AG04449 (cell line): ENCODE measurements at regions not wholly inside any gene's neighbourhood (a gene's known extent, or its start where the extent isn't known, plus 50 kb on each side); places are given as distances from the start of the nearest gene placed in this dataset.
"Not testable (repeated sequence)": the region's sequence is repeated elsewhere in the genome, so short reads cannot be mapped to it uniquely, and the experiment has no call there.

Experiments used
- CTCF ChIA-PET: fragments of 350-600 bp; formaldehyde crosslinking; extraction: SDS; loops from one replicate; lab custom pipeline; 2021; ENCODE audit warnings: antibody characterized with exemption; lab: Yijun Ruan, JAX
- POLR2A ChIA-PET: fragments of 400-600, 350-600 bp; formaldehyde crosslinking; extraction: SDS; loops from one replicate; lab custom pipeline; 2020; ENCODE audit warnings: antibody characterized with exemption, inconsistent platforms; lab: Yijun Ruan, JAX
- DNase-seq: peaks from one replicate; pipeline ENCODE4 v3.0.0-alpha.2; 2010; ENCODE audit warnings: low read depth, low spot score
- H3K4me3 ChIP-seq: 2 replicates; pipeline ENCODE4 v1.5.1; 2011; ENCODE audit warnings: low read depth, mild to moderate bottlenecking, control low read depth, low read length
- TF ChIP-seq, protein P1 (sequence below): IDR thresholded peaks from one replicate; pipeline ENCODE4 v1.5.1; 2011; ENCODE audit warnings: mild to moderate bottlenecking, moderate library complexity, low read length, control low read depth, inconsistent platforms; ENCODE audit not compliant: insufficient read depth; ENCODE audit errors: missing control alignments

DNA sequence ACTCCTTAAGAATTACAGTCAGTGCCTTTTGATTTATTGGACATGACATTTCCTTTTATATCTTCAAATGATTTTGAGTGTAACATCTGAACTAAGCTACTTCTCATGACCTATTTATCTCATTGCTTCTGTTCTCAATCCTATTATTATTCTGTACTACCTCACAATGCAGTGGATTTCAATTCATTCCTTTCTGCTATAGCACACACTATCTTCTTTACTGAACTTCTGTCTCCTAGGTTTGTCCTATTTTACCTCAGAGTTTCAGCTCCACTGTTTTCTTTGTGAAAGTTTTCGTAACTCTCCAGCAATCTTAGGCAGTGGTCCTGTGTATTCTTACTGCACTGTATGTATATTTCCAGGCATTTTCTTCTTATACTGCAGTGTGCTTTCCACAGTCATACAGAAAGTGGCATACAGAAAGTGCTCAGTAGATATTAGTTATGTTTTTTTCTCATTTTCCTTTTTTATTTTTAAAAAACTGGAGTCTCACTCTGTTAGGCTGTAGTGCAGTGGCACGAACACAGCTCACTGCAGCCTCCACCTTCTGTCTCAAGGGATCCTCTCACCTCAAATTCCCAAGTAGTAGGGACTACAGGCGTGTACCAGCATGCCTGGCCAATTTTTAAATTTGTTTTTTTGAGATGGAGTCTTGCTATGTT, 368.6 kb upstream of the RGS6 start:
- POLR2A ChIA-PET: no interaction called here
- TF ChIP-seq, protein P1, sequence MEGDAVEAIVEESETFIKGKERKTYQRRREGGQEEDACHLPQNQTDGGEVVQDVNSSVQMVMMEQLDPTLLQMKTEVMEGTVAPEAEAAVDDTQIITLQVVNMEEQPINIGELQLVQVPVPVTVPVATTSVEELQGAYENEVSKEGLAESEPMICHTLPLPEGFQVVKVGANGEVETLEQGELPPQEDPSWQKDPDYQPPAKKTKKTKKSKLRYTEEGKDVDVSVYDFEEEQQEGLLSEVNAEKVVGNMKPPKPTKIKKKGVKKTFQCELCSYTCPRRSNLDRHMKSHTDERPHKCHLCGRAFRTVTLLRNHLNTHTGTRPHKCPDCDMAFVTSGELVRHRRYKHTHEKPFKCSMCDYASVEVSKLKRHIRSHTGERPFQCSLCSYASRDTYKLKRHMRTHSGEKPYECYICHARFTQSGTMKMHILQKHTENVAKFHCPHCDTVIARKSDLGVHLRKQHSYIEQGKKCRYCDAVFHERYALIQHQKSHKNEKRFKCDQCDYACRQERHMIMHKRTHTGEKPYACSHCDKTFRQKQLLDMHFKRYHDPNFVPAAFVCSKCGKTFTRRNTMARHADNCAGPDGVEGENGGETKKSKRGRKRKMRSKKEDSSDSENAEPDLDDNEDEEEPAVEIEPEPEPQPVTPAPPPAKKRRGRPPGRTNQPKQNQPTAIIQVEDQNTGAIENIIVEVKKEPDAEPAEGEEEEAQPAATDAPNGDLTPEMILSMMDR: no peak
- H3K4me3 ChIP-seq: no peak overlapping the region
- DNase-seq: no peak
- CTCF ChIA-PET: interaction anchor here (1.0 to 1.2 kb wide), 2 partner anchors 12 to 239 kb away, joined by 3 read pairs; no protein-coding TSS in a partner anchor

DNA sequence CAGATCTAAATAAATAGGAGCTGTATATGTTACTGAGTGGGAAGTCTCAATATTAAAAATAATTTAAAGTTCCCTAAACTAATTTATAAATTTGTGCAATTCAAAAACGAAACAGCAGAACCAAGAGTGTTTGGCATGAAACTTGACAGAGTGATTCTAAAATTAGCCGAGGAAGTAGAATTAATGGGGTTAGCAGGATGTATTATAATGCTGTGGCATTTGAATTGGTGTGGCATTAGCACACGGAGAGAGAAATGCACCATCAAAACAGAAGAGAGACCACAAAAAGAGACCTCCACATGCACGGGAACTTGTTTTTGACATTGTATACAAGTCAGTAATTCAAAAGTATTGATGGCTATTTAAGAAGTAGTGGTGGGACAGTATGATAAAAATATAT, 366.0 kb upstream of the RGS6 start:
- DNase-seq: no peak
- POLR2A ChIA-PET: no interaction called here
- no peak overlapping the region for H3K4me3 ChIP-seq
- TF ChIP-seq, protein P1: no peak
- CTCF ChIA-PET: no interaction called here

DNA sequence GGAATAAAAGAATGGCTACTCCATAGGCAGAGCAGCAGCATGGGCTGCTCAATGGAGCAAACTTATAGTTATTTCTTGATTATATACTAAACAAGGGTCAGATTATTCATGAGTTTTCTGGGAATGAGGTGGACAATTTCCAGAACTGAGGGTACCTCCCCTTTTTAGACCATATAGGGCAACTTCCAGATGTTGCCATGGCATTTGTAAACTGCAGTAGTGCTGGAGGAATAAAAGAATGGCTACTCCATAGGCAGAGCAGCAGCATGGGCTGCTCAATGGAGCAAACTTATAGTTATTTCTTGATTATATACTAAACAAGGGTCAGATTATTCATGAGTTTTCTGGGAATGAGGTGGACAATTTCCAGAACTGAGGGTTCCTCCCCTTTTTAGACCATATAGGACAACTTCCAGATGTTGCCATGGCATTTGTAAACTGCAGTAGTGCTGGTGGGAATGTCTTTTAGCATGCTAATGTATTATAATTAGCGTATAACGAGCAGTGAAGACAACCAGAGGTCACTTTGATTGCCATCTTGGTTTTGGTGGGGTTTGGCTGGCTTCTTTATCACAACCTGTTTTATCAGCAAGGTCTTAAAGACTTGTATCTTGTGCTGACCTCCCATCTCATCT, 364.6 kb upstream of the RGS6 start:
- DNase-seq, POLR2A ChIA-PET: not testable (repeated sequence)

DNA sequence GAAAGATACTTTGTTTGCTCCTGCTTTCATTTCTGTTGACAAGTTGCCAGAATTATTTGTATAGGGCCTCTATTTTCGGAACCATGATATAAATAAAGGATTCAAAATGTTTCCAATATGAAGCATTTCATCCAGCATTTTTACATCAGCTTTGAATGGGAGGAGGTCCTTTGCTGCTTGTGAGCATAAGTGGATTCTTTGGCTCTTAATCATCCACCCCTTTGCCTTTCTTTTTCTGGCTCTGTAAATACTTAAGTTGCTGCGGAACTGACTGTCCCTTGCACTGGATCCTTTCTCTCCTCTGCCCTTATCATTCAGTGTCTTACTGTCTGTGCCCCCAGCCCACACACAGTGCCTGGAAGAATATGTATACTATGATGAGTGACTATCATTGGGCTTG, 357.3 kb upstream of the RGS6 start:
- CTCF ChIA-PET: no interaction called here
- peak; percentile 59 for DNase-seq
- POLR2A ChIA-PET: no interaction called here
- no peak overlapping the region for H3K4me3 ChIP-seq
- TF ChIP-seq, protein P1: no peak

More for the DNA sequence above, 364.6 kb upstream of the RGS6 start:
- H3K4me3 ChIP-seq, CTCF ChIA-PET: not testable (repeated sequence)

DNA sequence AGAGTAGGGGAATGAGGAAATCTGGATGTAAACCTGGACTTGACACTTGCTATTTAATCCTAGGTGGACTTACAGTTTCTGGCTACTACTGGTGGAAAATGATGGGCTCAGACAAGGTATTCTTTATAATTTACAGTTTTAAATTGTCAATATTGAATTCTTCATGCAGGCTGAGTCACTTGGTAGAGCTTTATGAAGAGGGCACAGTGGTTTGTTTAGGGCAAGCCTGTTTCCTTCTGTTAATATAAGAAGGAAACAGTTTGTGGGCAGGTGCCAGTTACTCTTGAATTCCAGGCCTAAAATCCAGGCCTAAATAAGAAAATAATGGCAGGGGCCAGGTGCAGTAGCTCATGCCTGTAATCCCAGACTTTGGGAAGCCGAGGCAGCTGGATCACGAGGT, 355.8 kb upstream of the RGS6 start:
- POLR2A ChIA-PET: no interaction called here
- TF ChIP-seq, protein P1: no peak
- CTCF ChIA-PET: interaction anchor here (1.2 kb wide), 1 partner anchor 16 kb away, joined by 3 read pairs; no protein-coding TSS in a partner anchor
- DNase-seq: no peak
- no peak overlapping the region for H3K4me3 ChIP-seq

DNA sequence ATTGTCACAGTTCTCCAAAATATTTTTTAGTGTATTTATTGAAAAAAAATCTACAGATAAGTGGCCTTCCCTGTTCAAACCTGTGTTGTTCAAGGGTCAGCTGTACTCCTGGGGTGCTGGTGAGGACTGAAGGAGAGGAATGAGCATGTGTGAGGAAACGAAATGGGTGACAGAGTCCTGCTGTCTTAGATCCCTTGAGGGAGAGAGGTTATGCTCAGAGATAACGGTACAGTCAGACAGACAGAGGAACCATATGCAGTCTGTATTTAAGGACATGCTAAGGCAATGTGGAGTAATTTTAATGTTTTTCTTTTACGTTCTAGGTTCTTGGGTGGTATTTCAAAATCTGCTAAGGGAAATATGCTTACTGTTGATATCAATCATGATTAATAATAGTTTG, 352.9 kb upstream of the RGS6 start:
- DNase-seq: no peak
- H3K4me3 ChIP-seq: no peak overlapping the region
- ChIA-PET CTCF (no interaction called here), POLR2A (no interaction called here)
- TF ChIP-seq, protein P1: no peak
